HG02763 (cell line): ENCODE measurements at regions not wholly inside any gene's neighbourhood (a gene's known extent, or its start where the extent isn't known, plus 50 kb on each side); places are given as distances from the start of the nearest gene placed in this dataset.

ENCODE experiments used
- ATAC-seq: cut with Tn5 transposase; IDR thresholded peaks from one replicate; pipeline ENCODE4 v1.9.1; 2021; ENCODE audit warnings: mild to moderate bottlenecking, moderate library complexity; ENCODE audit not compliant: unreplicated experiment

- no peak for ATAC-seq
Measured at GRCh38 chr4:189414021-189414420, 526.7 kb upstream of the FRG1 start.

GRCh38 chr4:189420572-189420971 is 520.1 kb upstream of the FRG1 start:
- ATAC-seq: no peak

GRCh38 chr4:189436207-189436606 is 504.5 kb upstream of the FRG1 start:
- no peak for ATAC-seq

GRCh38 chr4:189440716-189441115 is 500.0 kb upstream of the FRG1 start:
- no peak for ATAC-seq

DNA sequence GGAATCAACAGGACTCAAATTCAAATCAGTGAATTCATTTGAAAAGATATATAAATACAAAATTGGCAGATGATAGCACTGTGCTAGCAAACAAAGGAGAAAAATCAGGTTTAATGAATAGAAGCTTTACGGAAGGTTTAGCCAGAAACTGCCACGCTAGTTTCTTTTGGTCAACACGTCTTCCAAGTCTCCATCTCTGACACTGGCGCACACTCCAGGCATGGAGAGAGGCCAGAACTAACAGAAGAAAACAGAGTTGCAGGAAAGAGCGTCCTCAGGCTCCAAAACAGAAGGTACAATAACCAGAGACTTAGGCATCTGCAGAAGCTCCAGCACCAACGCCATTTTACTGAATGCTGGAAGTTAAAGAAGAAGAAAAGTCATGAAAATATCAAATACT is 497.3 kb upstream of the FRG1 start:
- ATAC-seq: no peak

GRCh38 chr4:189445613-189446012 is 495.1 kb upstream of the FRG1 start:
- no peak for ATAC-seq

- no peak for ATAC-seq
Measured at GRCh38 chr4:189463734-189464133, 476.9 kb upstream of the FRG1 start.

GRCh38 chr4:189494407-189494806 is 446.3 kb upstream of the FRG1 start:
- ATAC-seq: no peak

GRCh38 chr4:189497516-189497915 is 443.2 kb upstream of the FRG1 start:
- no peak for ATAC-seq

DNA sequence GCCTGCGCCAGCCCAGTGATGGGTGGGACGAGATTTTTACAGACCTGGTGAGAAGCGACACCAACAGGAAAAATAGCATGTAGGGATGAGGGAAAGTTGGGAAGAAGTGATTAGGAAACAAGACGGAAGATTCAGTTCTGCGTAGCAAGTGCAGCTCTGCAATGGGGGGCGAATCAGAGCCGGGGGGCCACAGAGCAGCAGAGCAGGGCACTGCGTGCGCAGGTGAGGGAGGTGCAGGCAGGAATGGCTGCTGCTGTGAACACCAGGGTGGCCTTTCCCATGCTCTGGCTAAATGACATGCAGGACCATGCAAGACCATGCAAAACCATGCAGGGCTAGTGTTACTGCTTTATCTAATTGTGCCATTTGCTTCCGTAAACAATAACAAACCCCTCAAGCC is 442.7 kb upstream of the FRG1 start:
- no peak for ATAC-seq

GRCh38 chr4:189498457-189498856 is 442.2 kb upstream of the FRG1 start:
- ATAC-seq: no peak

- ATAC-seq: no peak
Measured at GRCh38 chr4:189499696-189500095, 441.0 kb upstream of the FRG1 start.

GRCh38 chr4:189500970-189501369 is 439.7 kb upstream of the FRG1 start:
- no peak for ATAC-seq

GRCh38 chr4:189502841-189503435 is 437.7 kb upstream of the FRG1 start:
- ATAC-seq: no peak

- no peak for ATAC-seq
Measured at GRCh38 chr4:189504220-189504619, 436.5 kb upstream of the FRG1 start.

DNA sequence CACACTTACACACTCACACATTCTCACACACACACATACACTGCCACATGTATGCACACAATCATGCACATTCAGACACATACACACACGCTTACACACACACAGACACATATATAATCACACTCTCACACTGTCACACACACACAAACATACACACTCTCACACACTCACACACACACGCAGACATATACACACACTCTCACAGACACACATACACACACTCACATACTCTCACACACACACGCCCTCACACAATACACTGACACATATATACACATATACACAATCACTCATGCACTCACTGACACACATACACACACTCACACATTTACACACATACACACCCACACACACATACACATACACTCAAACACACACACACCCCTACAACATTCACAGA is 435.3 kb upstream of the FRG1 start:
- ATAC-seq: no peak

DNA sequence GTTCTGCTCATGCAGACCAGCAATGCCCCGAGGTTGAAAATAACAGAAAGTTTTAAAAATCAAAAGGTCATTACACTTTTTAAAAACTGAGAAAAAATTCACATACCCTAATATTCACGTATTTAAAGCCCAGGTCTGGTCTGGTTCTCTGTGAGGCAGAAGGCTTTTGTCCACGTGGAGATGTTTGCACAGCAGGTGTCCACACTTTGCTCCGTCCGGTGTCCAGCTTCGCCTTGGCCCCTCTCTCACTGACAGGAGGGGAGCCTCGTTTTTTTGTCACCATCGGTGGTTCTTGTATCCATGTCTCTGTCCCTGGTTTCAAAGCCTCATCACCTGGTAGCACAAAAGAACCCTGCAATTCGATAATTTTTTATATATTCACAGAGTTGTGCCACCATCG is 434.6 kb upstream of the FRG1 start:
- ATAC-seq: no peak

- no peak for ATAC-seq
Measured at GRCh38 chr4:189507060-189507459, 433.6 kb upstream of the FRG1 start.

- ATAC-seq: no peak
Measured at GRCh38 chr4:189510601-189511000, 430.1 kb upstream of the FRG1 start.

GRCh38 chr4:189511581-189511980 is 429.1 kb upstream of the FRG1 start:
- ATAC-seq: no peak

DNA sequence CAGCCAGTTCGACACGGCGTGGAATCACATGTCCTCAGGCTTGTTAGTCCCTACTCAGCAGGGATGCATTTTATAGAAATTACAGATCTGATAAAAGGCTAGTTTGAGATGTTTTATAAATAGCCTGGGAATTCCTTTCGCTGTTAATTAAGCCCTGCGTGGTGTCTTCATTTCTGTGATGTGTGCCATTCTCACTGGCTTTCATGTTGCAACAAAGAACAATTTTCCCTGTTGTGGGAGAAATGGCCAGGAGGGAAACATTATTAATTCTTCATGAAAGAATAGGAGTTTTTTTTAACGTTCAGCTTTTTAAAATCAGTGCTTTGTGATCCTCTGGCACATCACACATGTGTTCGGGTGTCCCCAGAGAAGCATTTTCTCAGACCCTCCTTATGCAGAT is 427.3 kb upstream of the FRG1 start:
- no peak for ATAC-seq

GRCh38 chr4:189514209-189514608 is 426.5 kb upstream of the FRG1 start:
- no peak for ATAC-seq

- ATAC-seq: no peak
Measured at GRCh38 chr4:189516902-189517301, 423.8 kb upstream of the FRG1 start.

DNA sequence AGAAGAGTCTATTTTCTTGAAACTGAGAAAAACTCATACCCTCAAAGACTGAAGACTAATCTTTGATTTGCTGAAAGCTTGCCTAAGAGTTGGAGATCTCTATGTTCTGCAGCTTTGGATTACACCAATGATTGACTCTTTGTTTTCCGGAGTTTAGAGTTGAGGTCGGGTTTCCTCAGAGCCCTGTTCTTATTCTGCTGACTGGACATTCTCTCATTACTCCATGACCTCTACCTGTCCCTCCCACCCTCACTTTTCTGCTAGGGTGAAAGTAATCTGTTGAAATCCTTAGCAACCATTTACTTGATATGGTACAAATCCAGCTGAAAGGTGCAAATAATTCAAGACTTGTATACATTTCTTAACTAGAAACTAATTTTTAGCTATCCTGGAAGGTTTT is 421.5 kb upstream of the FRG1 start:
- ATAC-seq: no peak
